ENCODE measurements at regions not wholly inside any gene's neighbourhood (a gene's known extent, or its start where the extent isn't known, plus 50 kb on each side); places are given as distances from the start of the nearest gene placed in this dataset.

DNA sequence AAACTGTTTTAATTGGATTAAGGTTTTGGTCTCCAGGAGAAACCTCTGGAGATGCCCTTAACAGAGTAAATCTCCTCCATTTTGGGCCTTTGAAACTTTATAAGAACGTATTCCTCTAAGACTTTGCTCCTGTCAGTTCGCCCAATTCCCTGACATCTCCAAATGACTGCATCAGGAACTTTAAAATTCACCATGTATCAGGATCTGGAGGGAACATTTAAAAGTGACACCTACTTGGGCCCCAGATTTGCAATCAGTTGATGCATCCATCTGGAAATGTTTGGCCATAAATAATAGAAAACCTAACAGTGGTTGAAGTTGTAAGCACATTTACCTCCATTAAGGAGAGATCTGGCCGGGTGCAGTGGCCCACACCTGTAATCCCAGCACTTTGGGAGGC, 144.1 kb upstream of the WSCD2 start:
- TF ChIP-seq, protein P1, sequence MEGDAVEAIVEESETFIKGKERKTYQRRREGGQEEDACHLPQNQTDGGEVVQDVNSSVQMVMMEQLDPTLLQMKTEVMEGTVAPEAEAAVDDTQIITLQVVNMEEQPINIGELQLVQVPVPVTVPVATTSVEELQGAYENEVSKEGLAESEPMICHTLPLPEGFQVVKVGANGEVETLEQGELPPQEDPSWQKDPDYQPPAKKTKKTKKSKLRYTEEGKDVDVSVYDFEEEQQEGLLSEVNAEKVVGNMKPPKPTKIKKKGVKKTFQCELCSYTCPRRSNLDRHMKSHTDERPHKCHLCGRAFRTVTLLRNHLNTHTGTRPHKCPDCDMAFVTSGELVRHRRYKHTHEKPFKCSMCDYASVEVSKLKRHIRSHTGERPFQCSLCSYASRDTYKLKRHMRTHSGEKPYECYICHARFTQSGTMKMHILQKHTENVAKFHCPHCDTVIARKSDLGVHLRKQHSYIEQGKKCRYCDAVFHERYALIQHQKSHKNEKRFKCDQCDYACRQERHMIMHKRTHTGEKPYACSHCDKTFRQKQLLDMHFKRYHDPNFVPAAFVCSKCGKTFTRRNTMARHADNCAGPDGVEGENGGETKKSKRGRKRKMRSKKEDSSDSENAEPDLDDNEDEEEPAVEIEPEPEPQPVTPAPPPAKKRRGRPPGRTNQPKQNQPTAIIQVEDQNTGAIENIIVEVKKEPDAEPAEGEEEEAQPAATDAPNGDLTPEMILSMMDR (IDR thresholded peaks at IDR 0.05; ENCODE audit: low read depth, low read length, poor library complexity, severe bottlenecking) = no peak
- TF ChIP-seq EZH2phosphoT487 (IDR thresholded peaks at IDR 0.05; ENCODE audit: borderline replicate concordance, low read length) = no peak

Measured in DOHH2 (cell line).